ENCODE measurements at regions not wholly inside any gene's neighbourhood (a gene's known extent, or its start where the extent isn't known, plus 50 kb on each side); places are given as distances from the start of the nearest gene placed in this dataset.

DNA sequence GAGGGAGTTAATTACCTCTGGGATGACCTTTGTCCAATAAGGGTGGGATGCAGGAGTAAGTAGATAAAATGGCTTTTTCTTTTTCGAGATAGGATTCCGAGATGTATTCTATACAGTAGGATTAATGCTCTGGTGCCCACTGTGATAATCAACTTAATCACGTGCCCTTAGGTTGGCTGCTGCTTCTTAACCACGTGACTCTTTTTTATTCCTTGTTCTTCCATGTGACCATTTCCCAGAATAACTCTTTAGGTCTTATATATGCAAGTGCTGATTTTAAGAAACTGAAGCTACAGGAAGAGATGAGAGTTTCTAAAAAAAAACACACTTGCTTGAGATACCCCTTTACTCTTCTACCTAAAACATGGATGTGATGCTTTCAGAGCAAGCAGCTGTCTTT, 1628.9 kb downstream of the PCDH7 start:
- Histone ChIP-seq H3K27me3 (ENCODE audit: control insufficient read depth, insufficient read depth, low read length) (no peaks in the 10 kb centered on the region), H2AFZ (no peak overlapping the region), H3K79me2 (no peaks in the 10 kb centered on the region), H3K4me2 (ENCODE audit: low read length) (no peak overlapping the region), H3K9ac (no peak overlapping the region), H3K4me3 (ENCODE audit: low read depth, low read length) (no peak overlapping the region), H3K9me3 (ENCODE audit: control insufficient read depth, low read length) (no peaks in the 10 kb centered on the region), H3K27ac (no peak overlapping the region), H3K36me3 (ENCODE audit: control insufficient read depth, insufficient read depth, low read length) (no peaks in the 10 kb centered on the region), H3K4me1 (no peaks in the 10 kb centered on the region)
- TF ChIP-seq, protein P1, sequence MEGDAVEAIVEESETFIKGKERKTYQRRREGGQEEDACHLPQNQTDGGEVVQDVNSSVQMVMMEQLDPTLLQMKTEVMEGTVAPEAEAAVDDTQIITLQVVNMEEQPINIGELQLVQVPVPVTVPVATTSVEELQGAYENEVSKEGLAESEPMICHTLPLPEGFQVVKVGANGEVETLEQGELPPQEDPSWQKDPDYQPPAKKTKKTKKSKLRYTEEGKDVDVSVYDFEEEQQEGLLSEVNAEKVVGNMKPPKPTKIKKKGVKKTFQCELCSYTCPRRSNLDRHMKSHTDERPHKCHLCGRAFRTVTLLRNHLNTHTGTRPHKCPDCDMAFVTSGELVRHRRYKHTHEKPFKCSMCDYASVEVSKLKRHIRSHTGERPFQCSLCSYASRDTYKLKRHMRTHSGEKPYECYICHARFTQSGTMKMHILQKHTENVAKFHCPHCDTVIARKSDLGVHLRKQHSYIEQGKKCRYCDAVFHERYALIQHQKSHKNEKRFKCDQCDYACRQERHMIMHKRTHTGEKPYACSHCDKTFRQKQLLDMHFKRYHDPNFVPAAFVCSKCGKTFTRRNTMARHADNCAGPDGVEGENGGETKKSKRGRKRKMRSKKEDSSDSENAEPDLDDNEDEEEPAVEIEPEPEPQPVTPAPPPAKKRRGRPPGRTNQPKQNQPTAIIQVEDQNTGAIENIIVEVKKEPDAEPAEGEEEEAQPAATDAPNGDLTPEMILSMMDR (IDR thresholded peaks at IDR 0.05), result no peak

DNA sequence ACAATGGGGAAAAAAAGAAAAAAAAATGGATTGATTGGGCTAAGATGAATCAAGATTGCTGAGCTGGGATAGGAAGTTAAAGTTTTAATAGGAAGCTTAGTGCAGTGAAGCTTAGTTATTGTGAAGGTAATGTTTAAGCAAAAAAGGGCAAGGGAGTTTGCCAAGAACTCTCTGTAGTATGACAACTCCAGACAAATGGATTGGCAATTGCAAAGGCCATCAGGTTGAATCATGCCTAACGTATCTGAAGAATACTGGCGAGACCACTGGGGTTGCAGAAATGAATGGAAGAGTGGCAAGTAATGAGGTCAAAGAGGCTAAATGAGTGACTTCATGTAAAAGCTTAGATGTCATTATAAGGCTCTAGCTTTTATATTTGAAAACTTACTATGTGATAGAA, 1654.0 kb downstream of the PCDH7 start:
- Histone ChIP-seq H3K4me3 (ENCODE audit: low read depth, low read length) (no peak overlapping the region), H3K27ac (no peak overlapping the region), H3K79me2 (no peaks in the 10 kb centered on the region), H3K36me3 (ENCODE audit: control insufficient read depth, insufficient read depth, low read length) (no peaks in the 10 kb centered on the region), H3K27me3 (ENCODE audit: control insufficient read depth, insufficient read depth, low read length) (no peaks in the 10 kb centered on the region), H3K9ac (no peak overlapping the region), H3K4me2 (ENCODE audit: low read length) (no peak overlapping the region), H2AFZ (no peak overlapping the region), H3K9me3 (ENCODE audit: control insufficient read depth, low read length) (no peaks in the 10 kb centered on the region), H3K4me1 (no peaks in the 10 kb centered on the region)
- TF ChIP-seq, protein P1 (IDR thresholded peaks at IDR 0.05), result no peak

DNA sequence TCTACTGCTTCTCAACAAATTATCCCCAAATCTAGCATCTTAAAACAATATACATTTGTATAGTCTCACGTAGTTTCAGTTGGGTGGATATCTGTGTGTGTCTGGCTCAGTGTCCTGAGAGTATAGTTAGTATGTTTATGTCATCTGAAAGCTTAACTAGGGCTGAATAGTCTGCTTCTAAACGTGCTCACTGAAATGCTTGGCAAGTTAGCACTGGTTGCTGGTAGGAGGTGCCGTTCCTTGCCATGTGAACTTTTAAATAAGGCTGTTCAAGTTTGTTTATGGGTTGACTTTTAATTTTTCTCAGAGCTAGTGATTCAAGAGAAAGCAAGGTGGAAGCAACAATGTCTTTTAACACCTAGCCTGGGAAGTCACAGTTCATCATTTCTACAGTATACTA, 1673.6 kb downstream of the PCDH7 start:
- H3K27ac ChIP-seq, result no peak overlapping the region
- no peaks in the 10 kb centered on the region for H3K27me3 ChIP-seq (ENCODE audit: control insufficient read depth, insufficient read depth, low read length)
- H3K4me2 ChIP-seq (ENCODE audit: low read length), result no peak overlapping the region
- H3K9me3 ChIP-seq (ENCODE audit: control insufficient read depth, low read length), result no peaks in the 10 kb centered on the region
- no peak overlapping the region for H2AFZ ChIP-seq
- no peak overlapping the region for H3K9ac ChIP-seq
- no peaks in the 10 kb centered on the region for H3K4me1 ChIP-seq
- no peak overlapping the region for H3K4me3 ChIP-seq (ENCODE audit: low read depth, low read length)
- no peaks in the 10 kb centered on the region for H3K36me3 ChIP-seq (ENCODE audit: control insufficient read depth, insufficient read depth, low read length)
- TF ChIP-seq, protein P1 (IDR thresholded peaks at IDR 0.05), result no peak
- no peaks in the 10 kb centered on the region for H3K79me2 ChIP-seq

DNA sequence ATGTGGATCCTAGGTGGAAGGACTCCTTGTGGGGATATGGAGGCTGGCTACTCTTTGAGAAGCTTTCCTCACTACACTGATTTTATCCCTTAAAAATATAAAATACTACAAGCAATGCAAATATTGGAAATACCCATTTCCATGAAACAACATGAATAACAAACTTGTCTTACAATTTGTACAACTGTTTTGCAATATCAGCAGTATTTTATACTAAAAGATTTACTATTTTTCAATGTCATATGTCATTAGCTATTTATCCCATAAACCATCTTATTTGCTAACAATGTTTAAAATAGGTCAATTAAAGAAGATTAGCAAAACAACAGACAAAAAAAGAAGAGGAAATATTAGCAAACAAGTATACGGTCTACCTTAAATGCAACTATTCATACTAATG, 1674.1 kb downstream of the PCDH7 start:
- Histone ChIP-seq H3K9me3 (ENCODE audit: control insufficient read depth, low read length) (no peaks in the 10 kb centered on the region), H3K4me1 (no peaks in the 10 kb centered on the region), H3K9ac (no peak overlapping the region), H3K4me3 (ENCODE audit: low read depth, low read length) (no peak overlapping the region), H3K36me3 (ENCODE audit: control insufficient read depth, insufficient read depth, low read length) (no peaks in the 10 kb centered on the region), H2AFZ (no peak overlapping the region), H3K27me3 (ENCODE audit: control insufficient read depth, insufficient read depth, low read length) (no peaks in the 10 kb centered on the region), H3K4me2 (ENCODE audit: low read length) (no peak overlapping the region), H3K27ac (no peak overlapping the region), H3K79me2 (no peaks in the 10 kb centered on the region)
- TF ChIP-seq, protein P1 (IDR thresholded peaks at IDR 0.05), result no peak

DNA sequence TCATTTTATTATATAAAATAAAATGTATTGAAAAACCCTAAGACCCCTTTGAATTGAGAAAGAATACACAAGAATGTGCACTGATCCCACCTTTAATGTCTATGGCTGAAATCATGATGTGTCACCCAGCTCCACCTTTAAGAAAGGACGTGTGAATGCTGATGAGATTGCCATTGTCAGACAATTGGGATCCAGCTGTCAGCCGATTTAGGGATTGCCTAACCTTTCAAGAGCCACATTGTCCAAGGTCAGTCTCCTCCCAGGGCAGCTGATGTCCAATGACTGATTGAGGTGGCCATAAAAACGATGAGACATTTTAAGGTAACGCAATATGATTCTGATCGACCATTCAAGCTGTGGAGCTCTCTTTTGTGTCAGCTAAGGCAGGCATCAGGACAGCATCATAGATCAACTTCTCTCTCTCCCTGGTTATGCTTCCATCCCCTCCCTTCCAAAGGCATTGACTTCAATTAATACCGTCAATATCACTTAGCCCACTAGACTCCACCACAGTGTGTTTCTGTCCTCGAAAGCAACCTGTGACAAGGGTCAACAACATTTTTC, 1676.4 kb downstream of the PCDH7 start:
- no peaks in the 10 kb centered on the region for H3K36me3 ChIP-seq (ENCODE audit: control insufficient read depth, insufficient read depth, low read length)
- no peak overlapping the region for H3K27ac ChIP-seq
- TF ChIP-seq, protein P1 (IDR thresholded peaks at IDR 0.05), result no peak
- no peak overlapping the region for H2AFZ ChIP-seq
- no peaks in the 10 kb centered on the region for H3K27me3 ChIP-seq (ENCODE audit: control insufficient read depth, insufficient read depth, low read length)
- no peak overlapping the region for H3K4me2 ChIP-seq (ENCODE audit: low read length)
- H3K9me3 ChIP-seq (ENCODE audit: control insufficient read depth, low read length), result no peaks in the 10 kb centered on the region
- H3K4me1 ChIP-seq, result no peaks in the 10 kb centered on the region
- no peak overlapping the region for H3K9ac ChIP-seq
- H3K79me2 ChIP-seq, result no peaks in the 10 kb centered on the region
- H3K4me3 ChIP-seq (ENCODE audit: low read depth, low read length), result no peak overlapping the region
